GM18867 (cell line): ENCODE measurements at regions not wholly inside any gene's neighbourhood (a gene's known extent, or its start where the extent isn't known, plus 50 kb on each side); places are given as distances from the start of the nearest gene placed in this dataset.

ENCODE experiments used
- ATAC-seq: cut with Tn5 transposase; IDR thresholded peaks from one replicate; pipeline ENCODE4 v1.9.1; 2021; ENCODE audit warnings: mild to moderate bottlenecking, moderate library complexity; ENCODE audit not compliant: unreplicated experiment

DNA sequence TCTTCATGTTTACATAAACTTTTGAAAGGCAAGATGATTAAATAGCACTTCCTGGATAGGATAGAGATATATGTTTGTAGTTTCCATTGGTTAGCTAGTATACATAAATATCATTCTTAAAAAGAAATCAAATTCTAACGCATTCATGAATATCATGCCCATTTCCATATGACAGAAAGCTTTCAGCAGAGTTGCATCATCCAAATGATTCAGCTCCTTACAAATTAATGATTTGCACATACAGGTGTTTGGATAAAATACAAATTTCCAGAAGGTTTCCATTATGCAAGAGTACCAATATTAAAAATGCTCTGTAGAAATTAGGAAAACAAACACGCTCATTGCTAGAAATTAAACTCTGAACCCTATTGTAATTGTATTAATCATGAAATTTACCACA, 264.4 kb downstream of the FOXG1 start:
- ATAC-seq = no peak

DNA sequence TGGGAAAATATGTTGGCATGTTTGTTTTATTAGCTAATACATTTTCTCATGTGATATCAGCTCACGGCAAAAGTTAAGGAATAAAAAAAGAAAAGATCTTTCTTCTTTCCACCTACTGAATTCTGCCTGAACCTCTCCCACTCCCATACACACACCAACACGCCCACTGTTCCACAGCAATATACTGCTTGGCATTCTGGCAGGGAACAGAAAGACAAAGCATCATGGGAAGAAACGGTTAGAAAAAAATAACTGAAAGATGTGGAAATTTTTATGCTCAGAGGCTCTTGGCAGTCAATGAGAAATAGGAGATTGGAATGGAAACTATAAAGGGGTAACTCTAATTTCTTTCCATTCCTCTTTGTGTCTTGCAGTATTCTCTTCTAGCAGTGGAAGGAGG, 268.5 kb downstream of the FOXG1 start:
- ATAC-seq = no peak

DNA sequence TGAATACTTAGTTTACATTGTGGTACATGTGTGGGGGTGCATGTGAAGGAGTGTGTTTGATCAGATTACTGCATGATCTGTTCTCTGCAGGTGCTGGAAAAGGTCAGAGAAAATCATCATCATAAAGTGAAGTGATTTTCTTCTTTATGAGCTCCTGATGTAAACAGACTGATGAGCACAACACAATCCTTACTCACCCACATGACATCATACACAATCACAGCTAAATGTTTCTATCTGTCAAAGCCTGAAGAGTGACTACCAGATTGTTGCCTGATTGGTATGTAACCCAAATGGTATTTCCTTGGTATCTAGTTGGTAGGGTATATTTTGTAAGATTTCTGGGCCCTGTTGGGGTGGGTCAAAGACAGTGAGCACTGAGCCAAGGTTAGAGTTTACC, 270.8 kb downstream of the FOXG1 start:
- ATAC-seq = no peak

DNA sequence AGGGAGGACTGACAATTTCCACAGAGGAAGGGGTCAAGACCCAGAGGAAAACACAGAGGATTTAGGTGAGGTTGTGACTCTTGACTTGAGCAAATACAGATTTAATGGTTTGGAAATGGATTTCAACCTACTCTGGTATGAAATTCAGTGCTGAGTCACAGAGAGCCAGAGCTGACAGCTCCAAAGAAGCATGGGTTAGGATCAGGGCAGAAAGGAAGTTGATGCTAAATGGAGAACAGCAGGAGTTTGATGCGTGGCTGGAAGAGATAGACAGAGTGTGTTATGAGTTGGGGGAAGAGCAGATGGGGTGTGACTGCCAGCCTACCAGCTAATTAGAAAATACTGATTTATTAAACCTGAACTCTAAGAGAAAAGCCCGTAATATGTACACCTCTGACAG, 272.6 kb downstream of the FOXG1 start:
- no peak for ATAC-seq

DNA sequence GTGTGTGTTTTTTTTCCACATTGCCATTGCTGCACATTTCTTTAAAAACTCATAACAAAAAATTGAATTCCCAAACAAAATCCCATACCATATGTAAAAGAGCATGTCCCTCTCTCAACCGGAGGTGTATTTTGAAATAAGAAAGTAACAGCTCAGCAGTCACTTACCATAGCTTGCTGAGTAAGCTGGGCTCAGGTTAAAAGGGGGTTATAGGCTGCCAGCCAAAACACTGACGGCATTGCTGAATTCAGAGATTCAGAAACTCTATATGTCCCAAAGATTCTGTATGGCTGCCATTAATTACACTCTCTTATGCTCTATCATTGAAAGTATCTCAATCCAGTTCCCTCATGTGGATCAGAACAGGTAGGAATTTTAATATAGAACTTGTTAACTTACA, 276.0 kb downstream of the FOXG1 start:
- no peak for ATAC-seq

DNA sequence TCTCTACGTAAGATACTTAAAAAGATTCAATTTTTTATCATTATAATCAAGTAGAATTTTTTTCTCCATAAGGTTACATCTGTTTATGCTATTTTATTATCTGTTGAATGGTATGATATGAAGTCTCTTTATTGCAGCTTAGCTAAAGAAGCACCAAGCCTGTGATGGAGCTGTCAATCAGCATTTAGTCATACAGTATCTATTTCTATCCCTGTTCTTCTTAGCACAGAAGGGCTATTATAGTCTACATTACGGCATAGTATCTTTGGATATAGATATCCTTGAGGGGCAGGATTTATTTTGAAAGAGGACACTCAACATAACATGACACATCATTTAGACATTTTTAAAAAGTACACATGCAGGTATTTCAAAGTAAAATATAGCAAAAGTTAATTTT, 277.1 kb downstream of the FOXG1 start:
- ATAC-seq = no peak

DNA sequence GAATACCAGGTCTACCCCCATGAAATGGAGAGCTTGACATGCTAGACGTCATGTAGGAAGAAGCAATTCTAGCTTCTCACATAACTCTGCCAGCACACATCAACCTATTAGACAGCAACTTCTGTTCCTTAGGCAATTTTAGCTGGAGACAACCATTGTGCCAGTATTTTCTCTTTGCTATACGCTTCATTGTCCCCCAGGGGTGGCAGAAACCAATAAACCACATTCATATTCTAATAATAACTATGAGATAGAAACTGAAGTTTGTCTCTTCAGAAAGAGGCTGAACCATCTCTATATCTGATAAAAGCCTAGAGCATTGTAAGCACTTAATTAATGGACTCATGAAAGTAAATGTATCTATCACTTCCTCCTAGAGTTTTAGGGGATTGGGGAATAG, 278.6 kb downstream of the FOXG1 start:
- ATAC-seq = no peak

DNA sequence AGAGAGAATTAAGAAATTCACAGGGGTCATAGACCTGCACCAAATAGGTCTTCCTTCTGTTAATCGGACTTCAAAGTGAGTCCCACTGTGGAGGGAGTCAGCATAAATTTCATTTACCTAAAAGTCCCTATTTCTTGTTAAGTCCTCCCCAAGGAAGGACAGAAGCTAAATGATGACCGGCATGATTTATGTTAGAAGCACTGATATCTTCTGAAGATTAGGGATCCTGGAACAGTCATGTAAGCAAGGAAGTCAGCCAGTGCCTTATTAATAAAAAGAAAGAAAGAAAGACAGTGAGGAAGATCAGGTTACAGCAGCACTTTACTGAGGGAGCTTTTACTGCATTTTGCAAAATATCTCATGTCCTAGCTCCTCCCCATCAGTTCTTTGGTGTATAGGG, 287.5 kb downstream of the FOXG1 start:
- ATAC-seq = no peak

DNA sequence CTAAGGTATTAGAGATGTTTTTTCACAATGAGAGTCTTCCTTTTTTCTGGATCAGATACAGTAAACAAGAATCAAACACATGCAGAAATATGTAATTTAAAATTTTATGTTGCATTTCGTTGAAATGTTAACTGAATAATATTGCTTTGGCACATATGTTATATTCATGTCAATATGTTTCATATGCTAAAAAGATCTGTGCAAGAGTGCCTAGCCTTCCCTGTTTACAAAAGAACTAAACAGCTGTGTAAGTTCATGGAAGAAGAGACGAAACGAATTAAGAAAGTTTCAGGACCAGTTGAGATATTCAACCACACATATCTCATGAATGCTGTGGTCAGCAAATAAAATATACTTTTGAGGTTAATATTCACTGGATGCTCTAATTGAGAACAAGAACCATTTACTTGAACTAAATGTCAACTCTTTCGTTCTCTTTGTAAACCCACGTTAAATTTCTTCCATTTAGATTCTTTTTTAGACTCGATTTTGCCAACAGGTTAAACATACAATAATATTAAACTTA, 289.5 kb downstream of the FOXG1 start:
- no peak for ATAC-seq

DNA sequence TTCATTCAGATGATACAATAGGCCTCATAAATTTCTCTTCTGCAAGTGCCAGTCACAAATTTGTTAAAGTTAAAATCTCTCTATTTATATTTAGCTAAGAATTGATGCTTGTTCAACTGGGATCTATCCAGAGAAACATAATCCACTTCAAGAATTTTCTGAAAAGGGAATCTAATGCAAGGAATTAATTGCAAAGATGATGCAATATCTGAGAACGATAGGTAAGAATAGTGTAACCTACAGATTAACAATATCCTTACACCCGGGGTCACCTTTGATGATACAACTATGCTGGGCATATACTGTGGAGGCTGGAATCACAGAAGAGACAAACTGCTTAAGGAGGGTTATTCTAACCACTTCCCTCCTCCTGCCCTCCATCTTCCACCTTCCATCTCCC, 295.1 kb downstream of the FOXG1 start:
- ATAC-seq = no peak

DNA sequence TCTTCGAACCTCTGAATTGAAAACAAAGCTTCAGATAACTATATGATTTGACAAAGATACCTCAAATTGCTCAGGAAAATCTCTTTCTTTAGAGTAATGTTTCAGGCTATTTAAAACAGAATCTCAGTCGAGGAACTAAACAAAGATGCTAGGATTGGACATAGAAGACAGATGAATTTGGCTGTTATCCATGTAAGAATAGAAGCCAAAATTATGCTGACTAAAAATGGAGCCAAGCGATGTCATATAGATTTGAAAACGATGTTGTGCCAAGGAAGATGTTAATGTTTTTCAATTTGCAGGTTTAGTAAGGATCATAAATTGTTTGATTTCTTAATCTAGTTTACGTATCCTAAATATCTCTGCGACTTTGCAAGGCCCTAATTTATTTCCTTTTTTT, 295.9 kb downstream of the FOXG1 start:
- no peak for ATAC-seq

DNA sequence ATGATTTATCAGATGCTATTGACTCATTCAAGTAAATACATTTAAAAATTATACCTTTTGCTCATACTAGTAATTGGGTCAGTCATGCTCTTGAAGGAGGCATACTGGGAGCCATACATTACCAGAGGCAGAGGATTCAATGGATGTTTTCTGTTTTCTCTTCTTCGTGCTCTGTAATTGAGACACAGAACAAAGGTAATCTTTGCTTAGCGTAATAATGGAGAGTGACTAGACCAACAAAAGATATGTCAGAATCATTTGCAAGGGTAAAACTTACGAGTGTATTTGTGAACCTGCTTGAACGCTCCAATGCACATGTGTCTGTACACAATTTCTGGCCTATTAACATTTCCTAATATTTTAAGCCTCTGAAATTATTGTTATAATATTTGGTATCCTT, 296.4 kb downstream of the FOXG1 start:
- no peak for ATAC-seq

DNA sequence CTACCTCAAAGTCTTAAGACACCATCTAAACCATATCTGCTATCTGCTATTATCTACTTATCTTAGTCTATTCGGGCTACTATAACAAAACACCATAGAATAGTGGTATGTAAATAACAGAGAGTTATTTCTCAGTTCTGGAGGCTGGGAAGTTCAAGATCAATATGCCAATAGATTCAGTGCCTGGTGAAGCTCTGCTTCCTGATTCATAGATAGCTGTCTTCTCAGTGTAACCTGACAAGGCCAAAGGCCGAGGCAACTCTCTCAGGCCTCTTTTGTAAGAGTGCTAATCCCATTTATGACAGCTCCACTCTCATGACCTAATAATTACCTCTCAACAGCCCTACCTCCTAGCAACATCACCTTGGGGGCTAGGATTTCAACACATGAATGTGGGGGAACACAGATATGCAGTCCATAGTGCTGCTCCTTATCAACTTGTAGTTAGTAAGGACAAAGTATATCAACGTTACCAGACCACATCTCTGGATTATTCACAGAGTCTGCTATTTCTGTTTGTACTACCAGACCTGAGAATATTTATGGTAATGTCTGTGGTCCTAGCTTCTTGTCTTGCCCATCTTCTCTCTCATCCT, 297.8 kb downstream of the FOXG1 start:
- no peak for ATAC-seq

DNA sequence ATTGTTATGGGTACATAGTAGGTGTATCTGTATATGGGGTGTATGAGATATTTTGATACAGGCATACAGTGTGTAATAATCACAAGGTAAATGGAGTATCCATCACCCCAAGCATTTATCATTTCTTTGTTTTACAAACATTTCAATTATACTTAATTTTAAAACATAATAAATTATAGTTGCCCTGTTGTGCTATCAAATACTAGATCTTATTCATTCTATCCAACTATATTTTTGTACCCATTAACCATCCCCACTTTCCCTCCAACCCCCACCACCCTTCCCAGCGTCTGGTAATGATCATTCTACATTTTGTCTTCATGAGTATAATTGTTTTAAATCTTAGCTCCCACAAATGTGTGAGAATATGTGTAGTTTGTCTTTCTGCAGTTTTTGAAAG, 302.6 kb downstream of the FOXG1 start:
- no peak for ATAC-seq

DNA sequence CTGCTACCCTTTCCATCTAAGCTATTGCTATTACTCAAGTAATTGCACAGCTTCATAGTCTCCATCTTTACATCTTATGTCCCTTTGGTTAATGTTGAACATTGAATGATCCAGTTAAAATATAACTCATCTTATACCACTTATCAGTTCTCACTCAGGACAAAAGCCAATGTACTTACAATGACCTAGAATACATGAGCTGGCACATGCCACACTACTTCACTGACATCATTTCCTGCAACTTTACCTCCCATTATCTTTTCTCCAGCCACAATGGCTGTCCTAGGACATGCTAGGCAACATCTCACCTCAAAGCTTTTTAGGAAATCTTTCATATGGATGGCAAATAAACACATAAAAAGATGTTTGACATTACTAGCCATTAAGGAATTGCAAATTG, 309.2 kb downstream of the FOXG1 start:
- ATAC-seq = no peak

DNA sequence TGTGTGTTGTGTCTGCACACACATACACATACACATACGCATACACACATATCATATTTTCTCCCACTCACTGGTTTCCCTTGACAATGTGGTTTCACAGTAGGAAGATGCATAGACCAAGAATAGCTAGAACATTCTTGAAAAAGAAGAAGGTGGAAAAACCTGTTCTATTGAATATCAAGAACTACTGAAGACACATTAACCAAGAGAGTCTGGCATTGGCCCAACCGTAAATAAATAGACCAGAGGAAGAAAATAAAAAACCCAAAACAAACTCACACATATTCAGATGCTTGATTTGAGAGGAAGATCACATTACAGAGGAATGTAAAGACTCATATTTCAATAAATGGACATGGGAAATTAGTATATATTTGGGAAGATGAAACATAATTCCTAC, 311.3 kb downstream of the FOXG1 start:
- ATAC-seq = no peak

DNA sequence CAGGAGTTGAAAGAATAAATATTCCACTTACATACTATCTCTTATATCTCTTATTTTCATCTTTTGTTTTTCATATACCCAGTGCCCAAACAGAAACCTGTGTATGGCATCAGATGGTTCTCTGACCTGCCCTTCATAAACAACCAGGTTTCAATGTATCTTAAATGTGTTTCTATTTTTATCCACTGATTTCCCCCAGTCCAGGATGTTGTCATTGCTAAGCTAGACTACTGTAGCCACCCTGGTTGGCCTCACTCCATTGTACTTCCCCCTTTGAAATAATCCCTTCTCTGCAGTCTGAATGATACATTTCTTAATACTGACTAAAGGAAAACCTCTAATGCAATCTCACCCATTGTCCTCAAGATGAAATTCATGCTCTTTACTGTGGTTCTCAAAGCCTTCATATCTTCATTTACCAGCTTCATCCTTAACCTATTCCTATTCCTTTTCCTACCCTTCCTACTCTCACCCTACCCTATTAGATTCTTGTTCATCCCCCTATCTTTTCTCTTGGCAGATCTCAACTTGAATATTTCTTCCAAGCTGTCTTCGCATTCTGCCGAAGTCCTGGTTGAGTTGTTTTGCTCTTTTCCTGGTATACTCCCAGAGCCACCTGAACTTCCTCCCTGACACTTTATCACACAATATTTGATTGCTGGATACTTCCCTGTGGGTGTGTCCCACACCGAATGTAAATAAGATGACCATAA, 312.4 kb downstream of the FOXG1 start:
- no peak for ATAC-seq

DNA sequence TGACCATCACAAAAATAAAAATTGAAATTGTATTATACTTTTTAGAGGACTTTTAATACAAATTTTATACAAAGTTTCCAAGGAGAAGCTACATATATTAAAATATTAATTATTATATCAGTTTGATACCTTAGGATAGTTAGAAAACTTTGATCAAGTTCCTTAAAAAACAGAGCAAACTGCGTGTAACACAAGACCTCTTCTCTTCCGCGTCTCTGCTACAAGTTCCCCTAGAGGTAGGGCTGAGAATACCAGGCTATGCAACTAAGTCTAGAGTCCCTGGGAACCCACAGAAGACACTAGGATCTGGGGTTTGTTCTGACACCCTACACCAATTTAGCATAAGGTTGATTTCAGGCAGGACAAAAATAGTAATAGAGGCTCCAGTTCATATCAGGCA, 319.0 kb downstream of the FOXG1 start:
- ATAC-seq = no peak

DNA sequence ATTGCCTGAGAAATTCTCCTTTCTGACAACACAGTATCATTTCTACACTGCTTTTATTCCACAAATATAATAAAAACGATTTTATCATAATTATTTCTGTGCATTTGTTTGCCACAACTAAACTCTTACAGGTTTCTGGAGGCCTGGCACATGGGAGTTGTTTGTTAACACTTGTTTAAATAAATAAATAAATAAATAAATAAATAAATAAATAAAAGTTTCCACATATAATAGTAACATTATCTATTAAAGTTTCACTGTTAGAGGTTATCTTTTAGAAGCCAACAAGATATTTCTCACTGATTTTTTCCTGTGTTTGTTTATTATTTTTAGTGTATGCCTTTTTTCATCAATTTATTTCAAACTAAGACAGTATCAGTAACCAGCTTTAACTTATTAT, 323.3 kb downstream of the FOXG1 start:
- ATAC-seq = no peak

DNA sequence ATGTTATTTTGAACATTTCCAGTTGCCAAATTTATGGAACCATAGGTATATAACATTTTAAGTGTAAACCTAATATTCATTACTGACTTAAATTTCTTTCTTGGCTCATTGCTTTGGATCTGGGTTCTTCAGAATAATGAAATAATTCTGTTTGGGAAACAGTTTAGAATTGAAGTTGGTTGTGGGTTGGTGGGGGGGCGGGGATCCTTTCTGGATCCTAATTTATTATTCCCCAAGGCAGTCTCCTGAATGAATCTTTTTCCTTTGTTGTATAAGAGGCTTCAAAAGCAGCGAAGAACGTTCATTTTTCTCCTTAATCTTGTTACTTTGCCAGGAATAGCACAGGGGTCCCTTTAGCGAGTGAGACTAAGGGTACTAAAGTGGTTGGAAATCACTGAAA, 325.5 kb downstream of the FOXG1 start:
- ATAC-seq = no peak

DNA sequence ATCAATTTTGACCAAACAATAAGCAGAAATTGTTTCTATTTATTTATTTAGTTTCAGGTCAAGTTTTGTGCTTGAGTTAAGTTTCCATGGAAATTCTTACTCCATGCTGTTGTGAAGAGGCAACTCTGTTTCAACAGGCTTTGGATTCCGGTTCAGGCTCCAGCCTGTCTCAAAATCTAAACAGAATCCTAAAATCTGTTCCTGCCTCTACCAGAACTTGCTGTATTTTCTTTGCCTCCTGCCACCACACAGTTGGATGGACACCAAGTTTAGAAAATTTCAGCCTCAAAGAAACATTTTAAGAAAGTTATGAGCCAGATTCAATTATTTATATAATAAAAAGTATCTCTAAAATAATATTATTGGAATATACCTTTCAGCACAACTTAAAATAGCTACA, 330.9 kb downstream of the FOXG1 start:
- ATAC-seq = no peak

DNA sequence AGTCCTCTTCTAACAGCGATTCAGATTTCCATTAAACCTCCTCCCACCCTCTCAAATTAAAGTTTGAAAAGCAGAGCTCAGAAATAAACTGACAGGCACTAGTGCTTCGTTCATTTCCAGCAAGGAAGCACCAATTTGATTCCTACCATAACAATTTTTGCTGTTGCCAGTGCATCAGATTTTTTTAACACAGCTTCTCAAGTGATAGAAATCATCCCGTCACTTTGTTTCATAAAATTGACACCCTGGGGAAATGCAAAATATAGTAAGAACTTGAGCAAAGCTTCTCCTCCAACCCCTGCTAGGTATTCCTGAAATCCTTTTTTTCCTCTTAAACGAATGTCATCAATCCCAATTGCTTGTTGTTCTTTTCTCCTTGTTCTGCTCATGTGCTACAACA, 332.1 kb downstream of the FOXG1 start:
- no peak for ATAC-seq

DNA sequence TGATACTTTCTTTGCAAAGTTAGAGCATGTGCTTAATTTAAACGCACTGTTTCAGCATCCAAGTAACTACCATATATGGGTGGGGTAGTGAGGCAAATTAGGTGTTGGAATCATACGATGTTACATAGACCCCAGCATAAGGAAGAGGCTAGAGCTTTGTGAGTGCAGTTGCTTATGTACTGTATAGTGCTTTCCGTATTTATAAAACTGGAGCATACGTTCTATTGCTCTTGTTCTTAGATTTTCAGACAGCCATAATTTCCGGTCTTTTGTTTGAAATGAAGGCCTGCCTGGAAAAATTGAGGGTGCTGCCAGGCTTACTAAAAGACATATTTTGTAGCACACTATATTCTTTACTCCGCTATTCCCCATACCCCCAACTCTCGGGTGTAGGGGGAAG, 335.7 kb downstream of the FOXG1 start:
- no peak for ATAC-seq
